HEK293T (cell line): ENCODE measurements at regions not wholly inside any gene's neighbourhood (a gene's known extent, or its start where the extent isn't known, plus 50 kb on each side); places are given as distances from the start of the nearest gene placed in this dataset.

Experiments
- CTCF ChIA-PET: fragments of 350-600 bp; formaldehyde crosslinking; extraction: SDS; loops from one replicate; lab custom pipeline; 2021; ENCODE audit warnings: antibody characterized with exemption, inconsistent platforms; lab: Yijun Ruan, JAX
- POLR2A ChIA-PET: fragments of 350-600 bp; formaldehyde crosslinking; extraction: SDS; loops from one replicate; lab custom pipeline; 2020; ENCODE audit warnings: antibody characterized with exemption, inconsistent platforms; lab: Yijun Ruan, JAX
- DNase-seq: peaks from one replicate; pipeline ENCODE4 v3.0.0; 2012; ENCODE audit warnings: mixed read lengths; ENCODE audit errors: extremely low spot score
- ARNT ChIP-seq: fragments of 450-650 bp; IDR thresholded peaks from 2 replicates; pipeline ENCODE4 v1.6.1; 2017; ENCODE audit warnings: mild to moderate bottlenecking
- BHLHE40 ChIP-seq: fragments of 450-650 bp; IDR thresholded peaks from 2 replicates; pipeline ENCODE4 v1.6.1; 2016; ENCODE audit warnings: mild to moderate bottlenecking, moderate library complexity, borderline replicate concordance
- CTBP1 ChIP-seq: fragments of 450-650 bp; IDR thresholded peaks from 2 replicates; pipeline ENCODE4 v1.6.1; 2016; ENCODE audit warnings: borderline replicate concordance
- ELF4 ChIP-seq: fragments of 450-650 bp; IDR thresholded peaks from 2 replicates; pipeline ENCODE4 v1.6.1; 2017; ENCODE audit warnings: antibody characterized with exemption
- FOXA1 ChIP-seq: fragments of 450-650 bp; IDR thresholded peaks from 2 replicates; pipeline ENCODE4 v1.6.1; 2016; ENCODE audit warnings: mild to moderate bottlenecking
- FOXK2 ChIP-seq: fragments of 450-650 bp; IDR thresholded peaks from 2 replicates; pipeline ENCODE4 v1.6.1; 2016; ENCODE audit warnings: mild to moderate bottlenecking
- FOXM1 ChIP-seq: fragments of 450-650 bp; IDR thresholded peaks from 2 replicates; pipeline ENCODE4 v1.6.1; 2017; ENCODE audit warnings: mild to moderate bottlenecking, borderline replicate concordance
- HDGF ChIP-seq: fragments of 450-650 bp; IDR thresholded peaks from 2 replicates; pipeline ENCODE4 v1.6.1; 2017; ENCODE audit warnings: antibody characterized with exemption, borderline replicate concordance
- L3MBTL2 ChIP-seq: fragments of 450-650 bp; conservative IDR thresholded peaks from 2 replicates; pipeline ENCODE4 v1.6.1; 2016; ENCODE audit warnings: mild to moderate bottlenecking
- LEF1 ChIP-seq: fragments of 450-650 bp; IDR thresholded peaks from 2 replicates; pipeline ENCODE4 v1.6.1; 2017; ENCODE audit warnings: mild to moderate bottlenecking, borderline replicate concordance
- NFRKB ChIP-seq: fragments of 450-650 bp; IDR thresholded peaks from 2 replicates; pipeline ENCODE4 v1.6.1; 2016; ENCODE audit warnings: mild to moderate bottlenecking, moderate library complexity
- PKNOX1 ChIP-seq: fragments of 450-650 bp; IDR thresholded peaks from 2 replicates; pipeline ENCODE4 v1.6.1; 2016
- SP1 ChIP-seq: fragments of 450-650 bp; IDR thresholded peaks from 2 replicates; pipeline ENCODE4 v1.6.1; 2017
- SUZ12 ChIP-seq: fragments of 450-650 bp; IDR thresholded peaks from 2 replicates; pipeline ENCODE4 v1.6.1; 2016; ENCODE audit warnings: mild to moderate bottlenecking
- TARDBP ChIP-seq: fragments of 450-650 bp; IDR thresholded peaks from 2 replicates; pipeline ENCODE4 v1.6.1; 2016
- ZNF384 ChIP-seq: fragments of 450-650 bp; IDR thresholded peaks from 2 replicates; pipeline ENCODE4 v1.6.1; 2016

GRCh38 chr2:145344076-145344724 lies 824.3 kb upstream of the ZEB2 start:
- POLR2A ChIA-PET: no interaction called here
- DNase-seq: no peak
- CTCF ChIA-PET: no interaction called here
- TF ChIP-seq LEF1 (no peak), PKNOX1 (no peak), TARDBP (no peak), HDGF (no peak), L3MBTL2 (no peak), FOXK2 (no peak), CTBP1 (no peak), SUZ12 (no peak)

- DNase-seq: no peak
- TF ChIP-seq ELF4 (no peak), SP1 (no peak), PKNOX1 (no peak), FOXK2 (no peak), ZNF384 (no peak), HDGF (no peak), LEF1 (no peak), FOXM1 (no peak), NFRKB (no peak), SUZ12 (no peak), L3MBTL2 (no peak), FOXA1 (no peak), BHLHE40 (no peak), TARDBP (no peak), ARNT (no peak), CTBP1 (no peak)
- ChIA-PET POLR2A (no interaction called here), CTCF (no interaction called here)
Observed at GRCh38 chr2:145343287-145343686, 823.4 kb upstream of the ZEB2 start.

GRCh38 chr2:145341536-145341935 lies 821.6 kb upstream of the ZEB2 start:
- ChIA-PET POLR2A (no interaction called here), CTCF (no interaction called here)
- no peak for TF ChIP-seq FOXK2
- no peak for TF ChIP-seq ARNT
- TF ChIP-seq HDGF: no peak
- TF ChIP-seq FOXA1: no peak
- no peak for TF ChIP-seq BHLHE40
- no peak for TF ChIP-seq PKNOX1
- TF ChIP-seq L3MBTL2: no peak
- TF ChIP-seq FOXM1: no peak
- no peak for TF ChIP-seq ELF4
- no peak for TF ChIP-seq SUZ12
- no peak for TF ChIP-seq CTBP1
- TF ChIP-seq ZNF384: no peak
- no peak for DNase-seq

GRCh38 chr2:145339646-145340045 lies 819.7 kb upstream of the ZEB2 start:
- TF ChIP-seq CTBP1 (no peak), LEF1 (no peak), FOXA1 (no peak), FOXK2 (no peak), SP1 (no peak), ZNF384 (no peak), BHLHE40 (no peak), ELF4 (no peak), NFRKB (no peak), ARNT (no peak), L3MBTL2 (no peak), TARDBP (no peak), HDGF (no peak)
- POLR2A ChIA-PET: no interaction called here
- CTCF ChIA-PET: no interaction called here
- DNase-seq: no peak

- TF ChIP-seq TARDBP: no peak
- no peak for TF ChIP-seq FOXA1
- no peak for TF ChIP-seq SP1
- no peak for TF ChIP-seq PKNOX1
- no peak for TF ChIP-seq HDGF
- no peak for TF ChIP-seq LEF1
- no peak for TF ChIP-seq SUZ12
- no peak for TF ChIP-seq CTBP1
- TF ChIP-seq ZNF384: no peak
- TF ChIP-seq FOXK2: no peak
- no peak for TF ChIP-seq ELF4
- no peak for TF ChIP-seq FOXM1
- TF ChIP-seq L3MBTL2: no peak
- CTCF ChIA-PET: no interaction called here
- no peak for DNase-seq
- POLR2A ChIA-PET: no interaction called here
Observed at GRCh38 chr2:145332210-145332898, 812.4 kb upstream of the ZEB2 start.
